ENCODE measurements at regions not wholly inside any gene's neighbourhood (a gene's known extent, or its start where the extent isn't known, plus 50 kb on each side); places are given as distances from the start of the nearest gene placed in this dataset.

DNA sequence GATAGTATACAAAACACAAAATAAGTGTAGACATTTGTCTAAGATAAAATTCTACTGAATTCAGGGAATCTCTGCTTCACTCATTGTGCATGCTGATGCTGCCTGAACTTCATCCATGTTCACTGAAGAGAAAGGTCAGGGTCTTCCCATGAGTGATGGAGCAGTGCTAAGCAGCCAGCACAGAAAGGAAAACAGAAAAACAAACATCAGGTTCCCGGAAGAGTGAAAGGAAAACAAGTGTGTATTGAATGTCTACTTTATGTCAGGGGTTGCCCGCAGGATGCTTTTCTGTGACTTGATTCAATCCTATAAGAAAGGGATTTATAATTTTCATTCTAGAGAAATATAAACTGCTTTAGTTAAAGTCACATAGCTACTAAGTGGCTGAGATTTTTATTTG, 522.4 kb downstream of the RAB28 start:
- TF ChIP-seq, protein P1, sequence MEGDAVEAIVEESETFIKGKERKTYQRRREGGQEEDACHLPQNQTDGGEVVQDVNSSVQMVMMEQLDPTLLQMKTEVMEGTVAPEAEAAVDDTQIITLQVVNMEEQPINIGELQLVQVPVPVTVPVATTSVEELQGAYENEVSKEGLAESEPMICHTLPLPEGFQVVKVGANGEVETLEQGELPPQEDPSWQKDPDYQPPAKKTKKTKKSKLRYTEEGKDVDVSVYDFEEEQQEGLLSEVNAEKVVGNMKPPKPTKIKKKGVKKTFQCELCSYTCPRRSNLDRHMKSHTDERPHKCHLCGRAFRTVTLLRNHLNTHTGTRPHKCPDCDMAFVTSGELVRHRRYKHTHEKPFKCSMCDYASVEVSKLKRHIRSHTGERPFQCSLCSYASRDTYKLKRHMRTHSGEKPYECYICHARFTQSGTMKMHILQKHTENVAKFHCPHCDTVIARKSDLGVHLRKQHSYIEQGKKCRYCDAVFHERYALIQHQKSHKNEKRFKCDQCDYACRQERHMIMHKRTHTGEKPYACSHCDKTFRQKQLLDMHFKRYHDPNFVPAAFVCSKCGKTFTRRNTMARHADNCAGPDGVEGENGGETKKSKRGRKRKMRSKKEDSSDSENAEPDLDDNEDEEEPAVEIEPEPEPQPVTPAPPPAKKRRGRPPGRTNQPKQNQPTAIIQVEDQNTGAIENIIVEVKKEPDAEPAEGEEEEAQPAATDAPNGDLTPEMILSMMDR (IDR thresholded peaks at IDR 0.05) = no peak
- no peak for TF ChIP-seq POLR2A (IDR thresholded peaks at IDR 0.05)

Data from tibial nerve (tissue), 3 donors.